Common myeloid progenitor, CD34-positive (primary cell): ENCODE measurements at regions not wholly inside any gene's neighbourhood (a gene's known extent, or its start where the extent isn't known, plus 50 kb on each side); places are given as distances from the start of the nearest gene placed in this dataset.

Experiments
- CTCF ChIA-PET: fragments of 350-600 bp; sonication (Branson Sonifier 250); formaldehyde crosslinking; loops from one replicate; lab custom pipeline; 2021; ENCODE audit warnings: antibody characterized with exemption; lab: Charles Lee
- POLR2A ChIA-PET: fragments of 350-600 bp; sonication (Branson Sonifier 250); formaldehyde crosslinking; loops from one replicate; lab custom pipeline; 2021; ENCODE audit warnings: antibody characterized with exemption; lab: Charles Lee
- DNase-seq, 3 donors: peaks; one replicate each; pipeline versions ENCODE4 v3.0.0 to v3.0.0-alpha.2; 2013
- H3K27ac ChIP-seq, 2 experiments: 1 replicate in 1 of 2; 2 replicates in 1 of 2; pipeline ENCODE4 v1.7.0; 2013; ENCODE audit warnings: inconsistent platforms in 2 of 2, low read length in 2 of 2, mild to moderate bottlenecking in 2 of 2, low read depth in 1 of 2, moderate library complexity in 1 of 2; ENCODE audit not compliant: severe bottlenecking in 2 of 2, insufficient read depth in 1 of 2, poor library complexity in 1 of 2
- H3K27me3 ChIP-seq, 5 experiments: replicated peaks in 2 of 5; 1 replicate in 3 of 5; 2 replicates in 2 of 5; pipeline versions ENCODE4 v1.6.1 to v1.7.0; 2013; ENCODE audit warnings: low read length in 4 of 5, mild to moderate bottlenecking in 2 of 5, moderate library complexity in 2 of 5, inconsistent platforms in 1 of 5; ENCODE audit not compliant: insufficient read depth in 5 of 5, control insufficient read depth in 4 of 5
- H3K36me3 ChIP-seq, 4 experiments: 1 replicate in 2 of 4; 2 replicates in 2 of 4; pipeline versions ENCODE4 v1.6.1 to v1.7.0; 2013; ENCODE audit warnings: low read length in 3 of 4, control low read depth in 1 of 4, mild to moderate bottlenecking in 1 of 4; ENCODE audit not compliant: control insufficient read depth in 4 of 4, insufficient read depth in 4 of 4
- H3K4me1 ChIP-seq, 4 experiments: 1 replicate in 3 of 4; 2 replicates in 1 of 4; pipeline versions ENCODE4 v1.6.1 to v1.7.1; 2013; ENCODE audit warnings: low read length in 3 of 4, mild to moderate bottlenecking in 3 of 4, control low read depth in 1 of 4, inconsistent platforms in 1 of 4, moderate library complexity in 1 of 4; ENCODE audit not compliant: control insufficient read depth in 4 of 4, insufficient read depth in 4 of 4; ENCODE audit errors: control extremely low read depth in 1 of 4
- H3K4me3 ChIP-seq, 7 experiments: 1 replicate in 4 of 7; 2 replicates in 3 of 7; pipeline versions ENCODE4 v1.5.1 to v1.7.0; 2013; ENCODE audit warnings: mild to moderate bottlenecking in 7 of 7, low read length in 6 of 7, moderate library complexity in 6 of 7, inconsistent platforms in 2 of 7, low read depth in 2 of 7, control low read depth in 1 of 7; ENCODE audit not compliant: insufficient read depth in 4 of 7, control insufficient read depth in 1 of 7; ENCODE audit errors: extremely low read depth in 1 of 7
- H3K9me3 ChIP-seq, 5 experiments: 1 replicate in 4 of 5; 2 replicates in 1 of 5; pipeline versions ENCODE4 v1.6.1 to v1.7.1; 2013; ENCODE audit warnings: low read length in 4 of 5, mild to moderate bottlenecking in 2 of 5, inconsistent platforms in 1 of 5, low read depth in 1 of 5, moderate library complexity in 1 of 5; ENCODE audit not compliant: control insufficient read depth in 4 of 5, insufficient read depth in 2 of 5; ENCODE audit errors: control extremely low read depth in 1 of 5
- WGBS: methylation state at CpG from one replicate; pipeline ENCODE4 v1.1.5; 2013; ENCODE audit not compliant: insufficient coverage; 5-methylcytosine and 5-hydroxymethylcytosine counted together

GRCh38 chr4:136928957-136929411, 603.3 kb downstream of the PCDH18 start:
- CTCF ChIA-PET: no interaction called here

DNA sequence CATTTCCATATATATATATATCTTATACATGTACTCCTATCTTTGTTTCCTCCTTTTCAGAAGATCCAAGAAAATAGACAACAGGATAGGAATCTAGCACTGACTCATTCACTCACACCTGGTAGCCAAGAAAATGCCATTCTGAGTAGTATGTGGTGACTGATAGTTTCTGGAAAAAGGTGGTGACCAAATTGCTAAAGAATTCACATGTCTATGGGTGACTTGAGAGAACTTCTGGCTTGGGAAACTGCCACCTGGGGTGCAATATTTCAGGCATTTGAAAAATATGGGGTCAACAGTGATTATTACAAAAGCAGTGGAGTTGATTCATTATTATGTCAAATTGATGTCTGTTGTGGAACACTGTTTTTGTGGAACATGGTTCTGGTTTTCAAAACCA, 605.1 kb downstream of the PCDH18 start:
- no peak overlapping the region for H3K27ac ChIP-seq
- CTCF ChIA-PET: no interaction called here
- no peak overlapping the region for H3K4me3 ChIP-seq
- no peaks in the 10 kb centered on the region for H3K9me3 ChIP-seq
- no peaks in the 10 kb centered on the region for H3K4me1 ChIP-seq
- H3K27me3 ChIP-seq: no peaks in the 10 kb centered on the region
- POLR2A ChIA-PET: no interaction called here
- DNase-seq: no peak
- H3K36me3 ChIP-seq: no peaks in the 10 kb centered on the region

More at GRCh38 chr4:136928957-136929411, 603.3 kb downstream of the PCDH18 start:
- POLR2A ChIA-PET: no interaction called here
- H3K9me3 ChIP-seq: no peaks in the 10 kb centered on the region
- no peak overlapping the region for H3K27ac ChIP-seq
- H3K36me3 ChIP-seq: no peaks in the 10 kb centered on the region
- H3K4me1 ChIP-seq: no peaks in the 10 kb centered on the region
- WGBS: 100% methylated on average over 13 of the region's 16 CpGs
- no peak overlapping the region for H3K4me3 ChIP-seq
- H3K27me3 ChIP-seq: no peaks in the 10 kb centered on the region
- DNase-seq: no peak

DNA sequence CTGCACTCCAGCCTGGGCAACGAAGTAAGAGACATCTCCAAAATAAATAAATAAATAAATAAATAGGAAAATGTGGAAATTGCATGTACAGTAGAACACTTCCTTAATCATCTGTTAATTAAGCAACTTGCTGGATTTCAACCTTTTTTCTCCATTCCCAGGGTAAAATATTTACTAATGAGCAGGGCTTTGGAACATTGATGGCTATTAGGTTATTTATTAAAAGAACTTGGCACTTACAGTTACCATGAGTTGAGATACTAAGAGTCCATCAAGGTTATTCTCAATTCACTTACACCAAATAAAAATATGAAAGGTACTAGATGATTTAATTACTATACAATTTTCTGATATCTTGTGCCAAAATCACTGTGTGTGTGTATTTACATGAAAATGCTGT, 607.1 kb downstream of the PCDH18 start:
- no peak for DNase-seq
- H3K27me3 ChIP-seq: no peaks in the 10 kb centered on the region
- H3K4me3 ChIP-seq: no peak overlapping the region
- no CpG with 5 or more reads among the region's 1 CpG for WGBS
- no peaks in the 10 kb centered on the region for H3K4me1 ChIP-seq
- no peak overlapping the region for H3K27ac ChIP-seq
- ChIA-PET POLR2A (no interaction called here), CTCF (no interaction called here)
- no peaks in the 10 kb centered on the region for H3K9me3 ChIP-seq
- no peaks in the 10 kb centered on the region for H3K36me3 ChIP-seq

- CTCF ChIA-PET: no interaction called here
- no peak for DNase-seq
- H3K4me3 ChIP-seq: no peak overlapping the region
- no peaks in the 10 kb centered on the region for H3K9me3 ChIP-seq
- POLR2A ChIA-PET: no interaction called here
- no peaks in the 10 kb centered on the region for H3K4me1 ChIP-seq
- H3K36me3 ChIP-seq: no peaks in the 10 kb centered on the region
- H3K27ac ChIP-seq: no peak overlapping the region
- peaks cover 0 to 2% (median 0%) of the 10 kb centered on the region in 5 experiments for H3K27me3 ChIP-seq
These were observed 610.2 kb downstream of the PCDH18 start for GRCh38 chr4:136922066-136922465.

GRCh38 chr4:136920092-136920881, 612.0 kb downstream of the PCDH18 start:
- CTCF ChIA-PET: no interaction called here
- no peak for DNase-seq

DNA sequence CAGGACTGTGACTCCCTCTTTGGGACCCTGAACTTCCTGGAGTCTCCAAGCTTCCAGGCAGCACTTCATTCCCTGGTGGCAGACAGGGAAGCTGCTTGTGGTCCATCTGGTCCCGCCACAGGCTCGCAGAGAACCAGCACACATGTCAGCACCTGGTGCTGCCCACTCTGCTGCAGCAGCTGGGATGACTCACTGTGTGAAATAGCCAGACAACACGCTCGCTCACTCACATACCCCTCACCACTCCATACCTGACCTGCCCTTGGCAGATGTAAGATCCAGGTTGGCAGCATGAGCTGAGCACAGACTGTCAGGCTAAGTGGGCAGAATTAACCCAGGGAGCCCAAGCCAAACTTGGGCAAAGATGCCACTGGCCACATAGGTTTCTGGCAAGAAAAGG, 613.5 kb downstream of the PCDH18 start:
- no peaks in the 10 kb centered on the region for H3K36me3 ChIP-seq
- no peaks in the 10 kb centered on the region for H3K4me1 ChIP-seq
- no peak overlapping the region for H3K27ac ChIP-seq
- CTCF ChIA-PET: no interaction called here
- WGBS: 100% methylated on average over 1 of the region's 4 CpGs
- no peak for DNase-seq
- H3K9me3 ChIP-seq: no peaks in the 10 kb centered on the region
- peaks cover 0 to 2% (median 0%) of the 10 kb centered on the region in 5 experiments for H3K27me3 ChIP-seq
- POLR2A ChIA-PET: no interaction called here
- no peak overlapping the region for H3K4me3 ChIP-seq

More at GRCh38 chr4:136920092-136920881, 612.0 kb downstream of the PCDH18 start:
- Histone ChIP-seq H3K9me3 (no peaks in the 10 kb centered on the region), H3K27ac (no peak overlapping the region), H3K4me1 (no peaks in the 10 kb centered on the region), H3K36me3 (no peaks in the 10 kb centered on the region), H3K4me3 (no peak overlapping the region), H3K27me3 (peaks cover 0 to 2% (median 0%) of the 10 kb centered on the region in 5 experiments)
- WGBS: no CpG with 5 or more reads among the region's 1 CpG
- POLR2A ChIA-PET: no interaction called here

GRCh38 chr4:136917312-136918110, 614.8 kb downstream of the PCDH18 start:
- no peak for DNase-seq
- H3K27me3 ChIP-seq: peaks cover 0 to 2% (median 0%) of the 10 kb centered on the region in 5 experiments
- H3K27ac ChIP-seq: no peak overlapping the region
- H3K36me3 ChIP-seq: no peaks in the 10 kb centered on the region
- H3K9me3 ChIP-seq: no peaks in the 10 kb centered on the region
- no peak overlapping the region for H3K4me3 ChIP-seq
- no peaks in the 10 kb centered on the region for H3K4me1 ChIP-seq
- ChIA-PET POLR2A (no interaction called here), CTCF (no interaction called here)
- whole genome bisulfite sequencing: 73% methylated on average over 5 of the region's 5 CpGs
